Thoracic aorta (tissue), 2 donors: ENCODE measurements at regions not wholly inside any gene's neighbourhood (a gene's known extent, or its start where the extent isn't known, plus 50 kb on each side); places are given as distances from the start of the nearest gene placed in this dataset.

Experiments
- ATAC-seq: fragments of 150-250 bp; one replicate; pipeline ENCODE4 v1.8.0; 2017; ENCODE audit warnings: low read depth; ENCODE audit not compliant: insufficient number of reproducible peaks, low FRiP score
- DNase-seq: peaks from one replicate; pipeline ENCODE4 v3.0.0-alpha.2; 2020; ENCODE audit warnings: low spot score
- H3K27ac ChIP-seq, 2 donors: fragments of 200-600 bp; sonication (generic); 1 replicate in 1 of 2; 2 replicates in 1 of 2; pipeline ENCODE4 v1.5.1; 2016; ENCODE audit warnings: mild to moderate bottlenecking in 2 of 2, moderate library complexity in 2 of 2
- H3K27me3 ChIP-seq: fragments of 200-600 bp; sonication (generic); replicated peaks from 2 replicates; pipeline ENCODE4 v1.6.0; 2016; ENCODE audit warnings: mild to moderate bottlenecking; ENCODE audit not compliant: insufficient read depth
- H3K36me3 ChIP-seq: fragments of 200-600 bp; sonication (generic); one replicate; pipeline ENCODE4 v1.5.1; 2016
- H3K4me1 ChIP-seq, 2 donors: fragments of 200-600 bp; sonication (generic); 1 replicate in 1 of 2; 2 replicates in 1 of 2; pipeline versions ENCODE4 v1.5.1 to v1.6.0; 2016; ENCODE audit warnings: low read depth in 2 of 2, mild to moderate bottlenecking in 1 of 2; ENCODE audit not compliant: control insufficient read depth in 1 of 2
- H3K4me3 ChIP-seq: fragments of 200-600 bp; sonication (generic); 2 replicates; pipeline ENCODE4 v1.5.1; 2016; ENCODE audit warnings: mild to moderate bottlenecking
- H3K9me3 ChIP-seq: fragments of 200-600 bp; sonication (generic); 2 replicates; pipeline ENCODE4 v1.5.1; 2016
- CTCF ChIP-seq: fragments of 200-600 bp; sonication (generic); IDR thresholded peaks from one replicate; pipeline ENCODE4 v1.5.1; 2019; ENCODE audit warnings: antibody characterized with exemption

GRCh38 chr12:87923361-87923760, 105.8 kb downstream of the C12orf50 start:
- Histone ChIP-seq H3K4me1 (no peaks in the 10 kb centered on the region), H3K36me3 (no peaks in the 10 kb centered on the region), H3K27me3 (no peaks in the 10 kb centered on the region), H3K9me3 (no peaks in the 10 kb centered on the region), H3K4me3 (no peak overlapping the region), H3K27ac (no peak overlapping the region)
- no peak for TF ChIP-seq CTCF
- DNase-seq (no peak), ATAC-seq (no peak)

- no peaks in the 10 kb centered on the region for H3K9me3 ChIP-seq
- no peaks in the 10 kb centered on the region for H3K4me1 ChIP-seq
- no peak for TF ChIP-seq CTCF
- no peak overlapping the region for H3K4me3 ChIP-seq
- H3K27me3 ChIP-seq: no peaks in the 10 kb centered on the region
- DNase-seq (no peak), ATAC-seq (no peak)
- H3K36me3 ChIP-seq: no peaks in the 10 kb centered on the region
- H3K27ac ChIP-seq: no peak overlapping the region
These were observed 106.5 kb downstream of the C12orf50 start for GRCh38 chr12:87922736-87923135.

- Histone ChIP-seq H3K4me1 (no peaks in the 10 kb centered on the region), H3K36me3 (no peaks in the 10 kb centered on the region), H3K27ac (no peak overlapping the region), H3K4me3 (no peak overlapping the region), H3K27me3 (no peaks in the 10 kb centered on the region), H3K9me3 (no peaks in the 10 kb centered on the region)
- ATAC-seq (no peak), DNase-seq (no peak)
- no peak for TF ChIP-seq CTCF
These were observed 107.6 kb downstream of the C12orf50 start for GRCh38 chr12:87921621-87922020.

DNA sequence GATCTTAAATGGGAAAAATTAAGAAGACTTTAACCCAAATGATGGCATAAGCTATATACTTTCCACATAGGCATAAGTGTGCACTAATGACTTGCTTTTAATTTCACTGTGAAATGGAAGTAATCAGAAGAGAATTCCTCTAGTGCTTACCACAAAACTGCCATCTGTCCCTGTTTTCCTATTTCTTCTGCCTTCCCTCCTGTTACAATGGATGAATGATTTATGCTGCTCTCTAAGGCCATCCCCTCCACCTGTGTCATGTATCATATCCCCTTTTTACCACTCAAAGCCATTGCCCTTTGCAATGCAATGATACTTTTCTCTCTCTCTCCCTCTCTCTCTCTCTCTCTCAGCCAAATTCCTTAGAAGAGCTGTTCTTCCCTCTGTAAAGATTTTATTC, 109.1 kb downstream of the C12orf50 start:
- Histone ChIP-seq H3K4me3 (no peak overlapping the region), H3K4me1 (no peaks in the 10 kb centered on the region), H3K27ac (no peak overlapping the region), H3K36me3 (no peaks in the 10 kb centered on the region), H3K27me3 (no peaks in the 10 kb centered on the region), H3K9me3 (no peaks in the 10 kb centered on the region)
- ATAC-seq: no peak
- no peak for TF ChIP-seq CTCF
- no peak for DNase-seq

- no peak for TF ChIP-seq CTCF
- Histone ChIP-seq H3K4me3 (no peak overlapping the region), H3K27ac (no peak overlapping the region), H3K9me3 (no peaks in the 10 kb centered on the region), H3K27me3 (no peaks in the 10 kb centered on the region), H3K4me1 (no peaks in the 10 kb centered on the region), H3K36me3 (no peaks in the 10 kb centered on the region)
- ATAC-seq (no peak), DNase-seq (no peak)
These were observed 127.7 kb downstream of the C12orf50 start for GRCh38 chr12:87901457-87901856.
